ENCODE measurements at regions not wholly inside any gene's neighbourhood (a gene's known extent, or its start where the extent isn't known, plus 50 kb on each side); places are given as distances from the start of the nearest gene placed in this dataset.
"Not testable (repeated sequence)": the region's sequence is repeated elsewhere in the genome, so short reads cannot be mapped to it uniquely, and the experiment has no call there.

DNA sequence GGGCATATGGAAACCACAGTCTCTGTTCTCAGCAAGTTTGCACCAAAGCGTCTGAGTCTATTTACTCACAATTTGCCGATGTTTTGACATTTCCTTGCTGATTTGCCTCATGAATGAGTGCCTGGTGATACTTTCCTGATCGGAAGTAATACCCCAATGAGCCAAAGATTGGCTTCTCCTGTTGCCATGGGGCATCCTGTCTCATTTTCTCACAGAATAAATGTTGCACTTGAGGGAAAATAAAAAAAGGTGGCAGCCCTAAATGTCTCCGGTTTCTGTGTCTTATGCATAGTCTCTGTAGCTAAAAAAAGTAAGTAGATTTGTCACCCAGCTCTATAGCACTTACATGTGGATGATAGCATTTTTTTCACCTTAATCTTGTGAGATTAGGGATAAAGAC lies 73.7 kb upstream of the CADPS start:
- ATAC-seq (ENCODE audit: low read depth) (no peak), DNase-seq (ENCODE audit: low spot score) (no peak)
- H3K4me1 ChIP-seq (ENCODE audit: insufficient read depth, poor library complexity, severe bottlenecking), result no peaks in the 10 kb centered on the region
- peaks cover 17% of the 10 kb centered on the region for H3K27me3 ChIP-seq (ENCODE audit: insufficient read depth, poor library complexity, severe bottlenecking)
- H3K4me3 ChIP-seq (ENCODE audit: severe bottlenecking), result no peak overlapping the region
- H3K9me3 ChIP-seq (ENCODE audit: severe bottlenecking), result no peaks in the 10 kb centered on the region
- no peaks in the 10 kb centered on the region for H3K36me3 ChIP-seq (ENCODE audit: low read depth)
- no peak overlapping the region for H3K27ac ChIP-seq (ENCODE audit: poor library complexity, severe bottlenecking)
- TF ChIP-seq, protein P1, sequence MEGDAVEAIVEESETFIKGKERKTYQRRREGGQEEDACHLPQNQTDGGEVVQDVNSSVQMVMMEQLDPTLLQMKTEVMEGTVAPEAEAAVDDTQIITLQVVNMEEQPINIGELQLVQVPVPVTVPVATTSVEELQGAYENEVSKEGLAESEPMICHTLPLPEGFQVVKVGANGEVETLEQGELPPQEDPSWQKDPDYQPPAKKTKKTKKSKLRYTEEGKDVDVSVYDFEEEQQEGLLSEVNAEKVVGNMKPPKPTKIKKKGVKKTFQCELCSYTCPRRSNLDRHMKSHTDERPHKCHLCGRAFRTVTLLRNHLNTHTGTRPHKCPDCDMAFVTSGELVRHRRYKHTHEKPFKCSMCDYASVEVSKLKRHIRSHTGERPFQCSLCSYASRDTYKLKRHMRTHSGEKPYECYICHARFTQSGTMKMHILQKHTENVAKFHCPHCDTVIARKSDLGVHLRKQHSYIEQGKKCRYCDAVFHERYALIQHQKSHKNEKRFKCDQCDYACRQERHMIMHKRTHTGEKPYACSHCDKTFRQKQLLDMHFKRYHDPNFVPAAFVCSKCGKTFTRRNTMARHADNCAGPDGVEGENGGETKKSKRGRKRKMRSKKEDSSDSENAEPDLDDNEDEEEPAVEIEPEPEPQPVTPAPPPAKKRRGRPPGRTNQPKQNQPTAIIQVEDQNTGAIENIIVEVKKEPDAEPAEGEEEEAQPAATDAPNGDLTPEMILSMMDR (IDR thresholded peaks at IDR 0.05; ENCODE audit: poor library complexity, severe bottlenecking), result no peak

DNA sequence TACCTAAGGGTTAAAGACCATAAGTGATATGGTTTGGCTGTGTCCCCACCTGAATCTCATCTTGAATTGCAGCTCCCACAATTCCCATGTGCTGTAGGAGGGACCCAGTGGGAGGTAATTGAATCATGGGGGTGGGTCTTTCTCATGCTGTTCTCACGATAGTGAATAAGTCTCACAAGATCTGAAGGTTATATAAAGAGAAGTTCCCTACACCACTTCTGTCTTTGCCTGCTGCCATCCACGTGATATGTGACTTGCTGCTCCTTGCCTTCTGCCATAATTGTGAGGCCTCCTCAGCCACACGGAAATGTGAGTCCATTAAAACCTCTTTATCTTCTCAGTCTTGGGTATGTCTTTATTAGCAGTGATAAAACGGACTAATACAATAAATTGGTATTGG lies 75.0 kb upstream of the CADPS start:
- Histone ChIP-seq H3K27me3 (ENCODE audit: insufficient read depth, poor library complexity, severe bottlenecking) (peaks cover 17% of the 10 kb centered on the region), H3K9me3 (ENCODE audit: severe bottlenecking) (no peaks in the 10 kb centered on the region), H3K4me3 (ENCODE audit: severe bottlenecking) (no peak overlapping the region), H3K4me1 (ENCODE audit: insufficient read depth, poor library complexity, severe bottlenecking) (no peaks in the 10 kb centered on the region), H3K27ac (ENCODE audit: poor library complexity, severe bottlenecking) (no peak overlapping the region), H3K36me3 (ENCODE audit: low read depth) (no peaks in the 10 kb centered on the region)
- TF ChIP-seq, protein P1 (IDR thresholded peaks at IDR 0.05; ENCODE audit: poor library complexity, severe bottlenecking), result no peak
- ATAC-seq (ENCODE audit: low read depth) (no peak), DNase-seq (ENCODE audit: low spot score) (no peak)

DNA sequence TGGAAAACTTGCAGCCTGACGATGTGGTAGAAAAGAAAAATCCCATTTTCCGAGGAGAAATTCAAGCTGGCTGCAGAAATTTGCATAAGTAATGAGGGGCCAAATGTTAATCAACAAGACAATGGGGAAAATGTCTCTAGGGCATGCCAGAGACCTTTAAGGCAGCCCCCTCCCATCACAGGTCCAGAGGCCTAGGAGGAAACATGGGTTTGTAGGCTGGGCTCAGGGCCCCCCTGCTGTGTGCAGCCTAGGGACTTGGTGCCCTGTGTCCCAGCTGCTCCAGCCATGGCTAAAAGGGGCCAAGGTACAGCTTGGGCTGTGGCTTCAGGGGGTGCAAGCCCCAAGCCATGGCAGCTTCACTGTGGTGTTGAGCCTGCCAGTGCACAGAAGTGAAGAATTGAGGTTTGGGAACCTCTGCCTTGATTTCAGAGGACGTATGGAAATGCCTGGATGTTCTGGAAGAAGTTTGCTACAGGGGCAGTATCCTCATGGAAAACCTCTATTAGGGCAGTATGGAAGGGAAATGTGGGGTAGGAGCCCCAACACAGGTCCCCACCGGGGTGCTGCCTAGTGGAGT lies 75.9 kb upstream of the CADPS start:
- Histone ChIP-seq H3K36me3 (ENCODE audit: low read depth) (no peaks in the 10 kb centered on the region), H3K4me1 (ENCODE audit: insufficient read depth, poor library complexity, severe bottlenecking) (no peaks in the 10 kb centered on the region), H3K4me3 (ENCODE audit: severe bottlenecking) (no peak overlapping the region), H3K27ac (ENCODE audit: poor library complexity, severe bottlenecking) (no peak overlapping the region), H3K27me3 (ENCODE audit: insufficient read depth, poor library complexity, severe bottlenecking) (peaks cover 21% of the 10 kb centered on the region), H3K9me3 (ENCODE audit: severe bottlenecking) (no peaks in the 10 kb centered on the region)
- TF ChIP-seq, protein P1 (IDR thresholded peaks at IDR 0.05; ENCODE audit: poor library complexity, severe bottlenecking), result no peak
- DNase-seq (ENCODE audit: low spot score), result no peak
- no peak for ATAC-seq (ENCODE audit: low read depth)

DNA sequence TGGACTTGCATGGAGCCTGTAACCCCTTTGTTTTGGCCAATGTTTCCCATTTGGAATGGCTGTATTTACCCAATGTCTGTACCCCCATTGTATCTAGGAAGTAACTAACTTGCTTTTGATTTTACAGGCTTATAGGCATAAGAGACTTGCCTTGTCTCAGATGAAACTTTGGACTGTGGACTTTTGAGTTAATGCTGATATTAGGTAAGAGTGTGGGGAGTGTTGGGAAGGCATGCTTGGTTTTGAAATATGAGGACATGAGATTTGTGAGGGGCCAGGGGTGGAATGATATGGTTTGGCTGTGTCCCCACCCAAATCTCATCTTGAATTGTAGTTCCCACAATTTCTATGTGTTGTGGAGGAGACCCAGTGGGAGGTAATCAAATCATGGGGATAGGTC lies 76.7 kb upstream of the CADPS start:
- not testable (repeated sequence) for H3K4me3 ChIP-seq (ENCODE audit: severe bottlenecking); H3K36me3 ChIP-seq (ENCODE audit: low read depth); DNase-seq (ENCODE audit: low spot score); H3K4me1 ChIP-seq (ENCODE audit: insufficient read depth, poor library complexity, severe bottlenecking); ATAC-seq (ENCODE audit: low read depth); H3K9me3 ChIP-seq (ENCODE audit: severe bottlenecking); H3K27ac ChIP-seq (ENCODE audit: poor library complexity, severe bottlenecking)
- H3K27me3 ChIP-seq (ENCODE audit: insufficient read depth, poor library complexity, severe bottlenecking), result peaks cover 22% of the 10 kb centered on the region

DNA sequence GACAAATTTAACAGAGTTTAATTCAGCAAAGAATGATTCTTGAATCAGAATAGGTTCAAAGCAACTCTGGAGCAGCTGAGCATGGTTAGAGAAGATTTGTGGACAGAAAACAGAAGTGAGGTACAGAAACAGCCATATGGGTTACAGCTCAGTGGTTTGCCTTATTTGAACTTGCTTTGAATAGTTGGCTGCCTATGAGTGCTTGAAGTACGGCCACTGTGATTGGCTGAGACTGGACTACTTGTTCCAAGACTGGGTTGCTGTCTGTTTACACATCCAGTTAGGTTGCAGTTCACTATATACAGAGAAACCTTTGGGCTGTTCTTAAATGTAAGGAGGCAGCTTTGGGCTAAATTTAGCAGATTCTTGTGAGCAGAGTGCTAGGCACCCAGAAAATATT lies 79.4 kb upstream of the CADPS start:
- ATAC-seq (ENCODE audit: low read depth) (no peak), DNase-seq (ENCODE audit: low spot score) (no peak)
- TF ChIP-seq, protein P1 (IDR thresholded peaks at IDR 0.05; ENCODE audit: poor library complexity, severe bottlenecking), result no peak
- Histone ChIP-seq H3K4me1 (ENCODE audit: insufficient read depth, poor library complexity, severe bottlenecking) (no peaks in the 10 kb centered on the region), H3K4me3 (ENCODE audit: severe bottlenecking) (no peak overlapping the region), H3K27ac (ENCODE audit: poor library complexity, severe bottlenecking) (no peak overlapping the region), H3K36me3 (ENCODE audit: low read depth) (no peaks in the 10 kb centered on the region), H3K27me3 (ENCODE audit: insufficient read depth, poor library complexity, severe bottlenecking) (peaks cover 22% of the 10 kb centered on the region), H3K9me3 (ENCODE audit: severe bottlenecking) (no peaks in the 10 kb centered on the region)
